Kidney glomerular epithelial cell (primary cell): ENCODE measurements at regions not wholly inside any gene's neighbourhood (a gene's known extent, or its start where the extent isn't known, plus 50 kb on each side); places are given as distances from the start of the nearest gene placed in this dataset.
"Not testable (repeated sequence)": the region's sequence is repeated elsewhere in the genome, so short reads cannot be mapped to it uniquely, and the experiment has no call there.

ENCODE experiments used
- DNase-seq: peaks from one replicate; lab custom pipeline; 2025; lab: John Stamatoyannopoulos, UW

GRCh38 chr9:22170556-22170955 lies 161.5 kb upstream of the CDKN2B start:
- no peak for DNase-seq

GRCh38 chr9:22170990-22171670 lies 162.0 kb upstream of the CDKN2B start:
- no peak for DNase-seq

- no peak for DNase-seq
These were observed 162.6 kb upstream of the CDKN2B start for GRCh38 chr9:22171691-22172090.

GRCh38 chr9:22173908-22174307 lies 164.8 kb upstream of the CDKN2B start:
- DNase-seq = no peak

- DNase-seq = no peak
These were observed 167.0 kb upstream of the CDKN2B start for GRCh38 chr9:22175972-22176545.

- DNase-seq = not testable (repeated sequence)
These were observed 171.9 kb upstream of the CDKN2B start for GRCh38 chr9:22181021-22181420.

GRCh38 chr9:22189471-22189870 lies 180.4 kb upstream of the CDKN2B start:
- DNase-seq = no peak

GRCh38 chr9:22197000-22197399 lies 187.9 kb upstream of the CDKN2B start:
- DNase-seq = not testable (repeated sequence)

GRCh38 chr9:22198681-22199080 lies 189.6 kb upstream of the CDKN2B start:
- DNase-seq = no peak

- DNase-seq = no peak
These were observed 192.2 kb upstream of the CDKN2B start for GRCh38 chr9:22201256-22201655.

GRCh38 chr9:22203371-22204138 lies 194.4 kb upstream of the CDKN2B start:
- DNase-seq = no peak

- DNase-seq = no peak
These were observed 195.1 kb upstream of the CDKN2B start for GRCh38 chr9:22204240-22204639.

GRCh38 chr9:22206833-22207232 lies 197.7 kb upstream of the CDKN2B start:
- peak; percentile 81 for DNase-seq

- peak; percentile 66 for DNase-seq
These were observed 199.9 kb upstream of the CDKN2B start for GRCh38 chr9:22208846-22209585.

- DNase-seq = no peak
These were observed 201.2 kb upstream of the CDKN2B start for GRCh38 chr9:22210262-22210661.

GRCh38 chr9:22210936-22211335 lies 201.8 kb upstream of the CDKN2B start:
- no peak for DNase-seq

- peak; percentile 90 for DNase-seq
These were observed 202.7 kb upstream of the CDKN2B start for GRCh38 chr9:22211588-22212360.

- no peak for DNase-seq
These were observed 204.9 kb upstream of the CDKN2B start for GRCh38 chr9:22214021-22214420.

GRCh38 chr9:22214497-22215031 lies 205.5 kb upstream of the CDKN2B start:
- DNase-seq = no peak

- no peak for DNase-seq
These were observed 206.4 kb upstream of the CDKN2B start for GRCh38 chr9:22215521-22215920.

GRCh38 chr9:22216730-22217172 lies 207.6 kb upstream of the CDKN2B start:
- no peak for DNase-seq
